Skeletal muscle tissue (tissue), 3 donors: ENCODE measurements at regions not wholly inside any gene's neighbourhood (a gene's known extent, or its start where the extent isn't known, plus 50 kb on each side); places are given as distances from the start of the nearest gene placed in this dataset.

Experiments used
- H3K27ac ChIP-seq: one replicate; pipeline ENCODE4 v1.7.0; 2013; ENCODE audit warnings: mild to moderate bottlenecking, low read depth, low read length, inconsistent platforms
- H3K27me3 ChIP-seq, 3 donors: one replicate each; pipeline ENCODE4 v1.7.0; 2013; ENCODE audit warnings: low read length in 3 of 3; ENCODE audit not compliant: control insufficient read depth in 3 of 3, insufficient read depth in 3 of 3
- H3K36me3 ChIP-seq, 3 donors: one replicate each; pipeline ENCODE4 v1.7.0; 2013; ENCODE audit warnings: low read length in 3 of 3; ENCODE audit not compliant: control insufficient read depth in 3 of 3, insufficient read depth in 3 of 3
- H3K4me1 ChIP-seq, 3 donors: one replicate each; pipeline ENCODE4 v1.7.0; 2013; ENCODE audit warnings: low read length in 3 of 3, mild to moderate bottlenecking in 3 of 3; ENCODE audit not compliant: control insufficient read depth in 3 of 3, insufficient read depth in 3 of 3
- H3K4me3 ChIP-seq, 3 donors: one replicate each; pipeline ENCODE4 v1.7.0; 2013; ENCODE audit warnings: low read length in 3 of 3
- H3K9ac ChIP-seq, 3 donors: one replicate each; pipeline ENCODE4 v1.7.0; 2013; ENCODE audit warnings: low read length in 3 of 3, mild to moderate bottlenecking in 3 of 3, moderate library complexity in 2 of 3, low read depth in 1 of 3
- H3K9me3 ChIP-seq, 3 donors: one replicate each; pipeline ENCODE4 v1.7.0; 2013; ENCODE audit warnings: low read length in 3 of 3; ENCODE audit not compliant: control insufficient read depth in 3 of 3
- donor health status: Osteomylitis.

DNA sequence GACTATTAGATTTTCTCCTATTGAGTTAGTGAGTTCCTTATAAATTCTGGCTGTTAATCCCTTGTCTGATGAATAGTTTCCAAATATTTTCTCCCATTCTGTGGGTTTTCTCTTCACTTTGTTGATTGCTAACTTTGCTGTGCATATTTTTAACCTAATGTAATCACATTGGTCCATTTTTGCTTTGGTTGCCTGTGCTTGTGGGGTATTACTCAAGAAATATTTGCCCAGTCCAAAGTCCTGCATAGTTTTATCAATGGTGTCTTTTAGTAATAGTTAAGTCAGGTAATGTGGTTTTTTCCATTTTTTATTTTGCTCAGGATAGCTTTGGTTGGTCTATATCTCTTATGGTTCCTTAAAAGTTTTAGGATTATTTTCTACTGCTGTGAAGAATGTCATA lies 490.3 kb downstream of the ARAP2 start:
- H3K4me1 ChIP-seq = no peaks in the 10 kb centered on the region
- H3K27me3 ChIP-seq = no peaks in the 10 kb centered on the region
- no peak overlapping the region for H3K27ac ChIP-seq
- H3K36me3 ChIP-seq = no peaks in the 10 kb centered on the region
- H3K4me3 ChIP-seq = no peak overlapping the region
- no peak overlapping the region for H3K9ac ChIP-seq
- H3K9me3 ChIP-seq = no peaks in the 10 kb centered on the region

DNA sequence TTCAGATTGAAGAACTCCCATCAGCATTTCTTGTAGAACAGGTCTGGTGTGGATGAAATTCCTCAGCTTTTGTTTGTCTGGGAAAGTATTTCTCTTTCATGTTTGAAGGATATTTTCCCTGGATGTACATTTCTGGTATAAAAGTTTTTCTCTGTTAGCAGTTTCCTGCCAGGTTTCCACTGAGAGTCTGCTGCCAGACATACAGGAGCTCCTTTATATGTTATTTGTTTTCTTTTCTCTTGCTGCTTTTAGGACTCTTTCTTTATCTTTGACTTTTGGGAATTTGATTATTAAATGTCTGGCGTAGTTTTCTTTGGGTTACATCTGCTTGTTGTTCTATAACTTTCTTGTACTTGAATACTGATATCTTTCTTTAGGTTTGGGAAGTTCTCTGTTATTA lies 486.5 kb downstream of the ARAP2 start:
- Histone ChIP-seq H3K4me3 (no peak overlapping the region), H3K27ac (no peak overlapping the region), H3K9me3 (no peaks in the 10 kb centered on the region), H3K4me1 (no peaks in the 10 kb centered on the region), H3K36me3 (no peaks in the 10 kb centered on the region), H3K27me3 (no peaks in the 10 kb centered on the region), H3K9ac (no peak overlapping the region)

DNA sequence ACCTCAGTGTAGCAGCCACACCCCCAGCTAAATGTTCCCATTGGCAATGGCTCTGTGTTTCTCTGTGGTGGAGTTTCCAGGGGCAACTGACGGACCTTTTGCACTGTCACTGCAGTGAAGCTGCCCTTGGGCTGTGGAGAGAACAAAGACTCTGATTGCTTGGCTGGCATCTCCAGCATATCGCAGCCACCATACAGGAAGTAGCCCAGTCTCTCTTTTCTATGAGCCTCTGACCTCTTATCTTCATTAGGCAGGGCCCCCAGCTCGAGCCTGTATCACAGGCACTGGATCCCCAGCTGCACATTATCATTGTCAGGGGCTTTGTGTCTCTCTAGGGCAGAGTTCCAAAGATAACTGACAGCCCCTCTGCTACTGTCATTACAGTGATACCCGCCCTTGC lies 483.5 kb downstream of the ARAP2 start:
- no peak overlapping the region for H3K9ac ChIP-seq
- no peaks in the 10 kb centered on the region for H3K36me3 ChIP-seq
- H3K9me3 ChIP-seq = no peaks in the 10 kb centered on the region
- no peaks in the 10 kb centered on the region for H3K27me3 ChIP-seq
- H3K27ac ChIP-seq = no peak overlapping the region
- H3K4me3 ChIP-seq = no peak overlapping the region
- H3K4me1 ChIP-seq = no peaks in the 10 kb centered on the region

DNA sequence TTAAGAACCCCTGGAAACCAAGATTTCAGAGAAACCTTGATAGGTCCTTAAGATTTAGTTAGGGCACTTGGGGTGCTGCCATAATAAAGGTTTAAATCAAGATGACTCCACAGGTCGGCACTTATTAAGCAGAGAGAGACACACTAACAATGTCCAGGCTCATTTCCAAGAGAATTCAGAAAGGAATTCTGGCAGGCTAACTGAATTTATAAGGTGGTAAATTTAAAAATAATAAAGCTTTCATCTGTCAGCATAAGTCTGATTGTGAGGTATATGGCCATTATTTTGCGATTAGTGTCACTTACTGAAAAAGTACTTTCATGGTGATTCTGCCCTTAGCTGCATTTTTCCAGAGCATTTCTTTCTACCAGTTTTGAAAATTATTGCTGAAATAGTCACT lies 472.7 kb downstream of the ARAP2 start:
- Histone ChIP-seq H3K27me3 (no peaks in the 10 kb centered on the region), H3K4me3 (no peak overlapping the region), H3K36me3 (no peaks in the 10 kb centered on the region), H3K27ac (no peak overlapping the region), H3K9me3 (no peaks in the 10 kb centered on the region), H3K4me1 (no peaks in the 10 kb centered on the region), H3K9ac (no peak overlapping the region)

DNA sequence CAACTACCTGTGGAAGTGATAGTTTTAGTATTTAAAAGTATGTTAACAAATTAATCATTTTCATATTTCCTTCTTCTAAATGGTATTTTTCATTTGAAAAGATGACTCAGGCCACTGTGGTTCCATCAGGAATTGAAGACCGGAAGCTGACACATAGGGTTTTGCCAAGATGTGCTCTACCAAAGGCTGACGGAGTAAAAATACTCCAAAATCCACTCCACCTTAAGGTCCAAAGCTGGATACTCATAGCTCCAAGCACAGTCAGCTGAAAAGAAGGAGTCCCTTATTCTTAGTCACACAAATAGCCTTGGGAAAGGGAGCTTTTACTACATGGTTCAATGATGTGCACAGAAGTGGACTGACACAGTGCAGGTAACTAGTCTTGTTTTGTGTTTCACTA lies 472.0 kb downstream of the ARAP2 start:
- H3K4me1 ChIP-seq = no peaks in the 10 kb centered on the region
- H3K27ac ChIP-seq = no peak overlapping the region
- H3K9me3 ChIP-seq = no peaks in the 10 kb centered on the region
- H3K36me3 ChIP-seq = no peaks in the 10 kb centered on the region
- H3K9ac ChIP-seq = no peak overlapping the region
- H3K4me3 ChIP-seq = no peak overlapping the region
- H3K27me3 ChIP-seq = no peaks in the 10 kb centered on the region

DNA sequence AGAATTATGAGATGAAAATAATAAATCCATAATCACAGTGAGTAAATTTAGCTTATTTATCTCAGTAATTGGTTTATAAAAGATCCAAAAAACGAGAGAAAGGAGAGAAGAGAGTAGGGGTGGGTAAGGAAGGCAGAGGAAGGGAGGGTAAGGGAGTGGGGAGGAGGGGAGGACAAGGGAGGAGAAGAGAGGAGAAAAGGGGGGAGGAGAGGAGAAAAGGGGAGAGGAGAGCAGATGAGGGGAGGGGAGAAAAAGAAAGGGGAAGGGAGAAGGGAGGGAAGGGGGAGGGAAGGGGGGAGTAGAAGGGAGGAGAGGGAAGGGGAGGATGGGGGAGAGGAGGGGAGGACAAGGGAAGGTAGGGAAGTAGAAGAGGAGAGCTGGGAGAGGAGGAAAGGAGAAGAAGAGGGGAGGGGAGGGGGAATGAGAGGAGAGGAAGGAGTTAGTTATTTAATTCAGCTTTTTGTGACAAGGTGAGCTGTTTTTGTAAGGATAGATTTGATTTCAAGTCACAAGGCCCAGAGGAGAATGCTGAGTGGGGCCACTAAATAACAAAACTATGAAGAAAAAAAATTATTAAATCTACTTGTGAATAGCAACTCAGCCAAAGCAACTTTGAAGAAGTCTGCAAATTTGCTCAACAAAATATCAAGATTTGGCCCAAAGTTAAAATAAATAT lies 454.3 kb downstream of the ARAP2 start:
- no peak overlapping the region for H3K4me3 ChIP-seq
- no peak overlapping the region for H3K27ac ChIP-seq
- no peaks in the 10 kb centered on the region for H3K4me1 ChIP-seq
- no peaks in the 10 kb centered on the region for H3K27me3 ChIP-seq
- H3K9ac ChIP-seq = no peak overlapping the region
- no peaks in the 10 kb centered on the region for H3K36me3 ChIP-seq
- H3K9me3 ChIP-seq = no peaks in the 10 kb centered on the region

DNA sequence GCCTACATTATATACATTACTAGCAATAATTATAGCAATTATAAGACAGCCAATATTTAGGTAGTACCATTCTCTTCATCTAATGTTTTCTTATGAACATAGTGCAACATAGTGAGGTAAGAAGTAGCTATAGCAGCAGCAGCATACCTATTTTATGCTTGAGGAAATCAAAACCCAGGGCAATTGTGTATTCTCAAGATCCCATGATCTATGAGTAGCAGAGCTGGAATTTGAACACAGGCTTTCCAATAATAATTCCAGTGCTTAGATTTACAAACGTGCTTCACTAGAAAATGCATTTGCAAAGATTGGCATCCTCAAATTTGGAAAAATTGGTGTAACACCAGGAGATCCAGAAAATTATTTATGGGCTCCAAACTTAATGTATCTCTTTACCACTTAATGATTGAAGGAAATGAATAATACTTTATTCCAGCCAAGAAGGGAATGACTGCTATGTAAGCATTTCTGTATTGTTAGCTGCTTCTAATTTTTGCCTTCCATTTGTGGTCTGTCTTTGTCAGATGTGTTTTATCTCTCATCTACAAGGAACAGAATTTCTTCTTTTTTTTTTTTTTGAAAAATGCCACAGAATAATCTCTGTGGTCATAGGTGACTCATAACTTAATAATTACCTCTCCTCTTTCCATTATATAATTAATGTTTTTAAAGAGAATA lies 451.1 kb downstream of the ARAP2 start:
- Histone ChIP-seq H3K4me1 (no peaks in the 10 kb centered on the region), H3K9me3 (no peaks in the 10 kb centered on the region), H3K27me3 (no peaks in the 10 kb centered on the region), H3K9ac (no peak overlapping the region), H3K27ac (no peak overlapping the region), H3K36me3 (no peaks in the 10 kb centered on the region), H3K4me3 (no peak overlapping the region)

DNA sequence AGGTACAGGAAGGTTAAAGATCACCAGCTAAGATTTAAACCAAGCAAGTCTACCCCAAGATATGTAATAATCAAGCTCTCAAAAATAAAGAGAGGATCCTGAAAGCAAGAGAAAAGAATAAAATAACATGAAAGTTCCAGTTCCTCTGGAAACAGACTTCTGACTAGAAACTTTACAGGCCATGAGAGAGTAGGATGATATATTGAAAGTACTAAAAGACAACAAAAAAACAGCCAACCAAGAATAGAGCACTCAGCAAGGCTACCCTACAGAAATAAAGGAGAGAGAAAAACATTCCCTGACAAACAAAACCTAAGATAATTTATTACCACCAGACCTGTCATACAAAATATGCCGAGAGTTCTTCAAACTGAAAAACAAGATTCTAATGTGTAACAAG lies 450.5 kb downstream of the ARAP2 start:
- Histone ChIP-seq H3K4me1 (no peaks in the 10 kb centered on the region), H3K9me3 (no peaks in the 10 kb centered on the region), H3K27me3 (no peaks in the 10 kb centered on the region), H3K4me3 (no peak overlapping the region), H3K36me3 (no peaks in the 10 kb centered on the region), H3K9ac (no peak overlapping the region), H3K27ac (no peak overlapping the region)

DNA sequence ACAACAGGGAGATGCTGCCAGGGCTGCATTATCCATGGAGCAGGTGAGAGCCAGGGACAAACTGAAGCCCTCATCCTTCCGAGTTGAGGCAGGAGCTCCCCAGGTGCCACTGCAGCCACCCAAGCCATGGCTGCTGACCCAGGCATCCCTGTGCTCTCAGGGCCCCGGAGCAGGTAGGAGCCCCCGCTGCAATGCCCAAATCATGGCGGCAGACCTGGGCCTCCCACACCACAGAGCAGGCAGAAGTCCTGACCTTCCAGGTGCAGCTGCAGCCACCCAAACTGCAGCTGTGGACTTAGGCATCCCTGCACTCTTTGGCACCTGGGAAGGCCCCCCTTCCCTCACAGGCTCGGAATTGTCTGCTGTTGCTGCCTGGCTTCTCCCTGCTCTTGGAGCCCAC lies 443.6 kb downstream of the ARAP2 start:
- no peaks in the 10 kb centered on the region for H3K27me3 ChIP-seq
- H3K27ac ChIP-seq = no peak overlapping the region
- H3K36me3 ChIP-seq = no peaks in the 10 kb centered on the region
- no peaks in the 10 kb centered on the region for H3K4me1 ChIP-seq
- no peak overlapping the region for H3K9ac ChIP-seq
- H3K4me3 ChIP-seq = no peak overlapping the region
- H3K9me3 ChIP-seq = peaks cover 0 to 3% (median 0%) of the 10 kb centered on the region in 3 donors

DNA sequence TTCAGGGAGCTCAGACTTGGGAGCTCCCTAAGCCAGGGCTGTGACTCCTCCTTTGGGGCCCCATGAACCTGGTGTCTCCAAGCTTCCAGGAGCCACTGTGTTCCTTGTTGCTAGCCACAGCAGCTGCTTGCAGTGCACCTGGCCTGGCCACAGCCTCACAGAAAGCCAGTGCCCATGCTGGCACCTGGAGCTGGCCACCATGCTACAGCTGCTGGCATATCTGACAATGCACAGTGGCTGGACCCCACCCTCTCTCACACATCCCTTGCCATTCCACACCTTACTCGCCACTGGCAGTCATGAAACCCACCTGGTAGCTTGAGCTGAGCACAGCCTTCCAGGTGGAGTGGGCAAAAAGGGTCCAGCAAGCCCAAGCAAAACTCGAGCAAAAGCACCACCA lies 441.7 kb downstream of the ARAP2 start:
- Histone ChIP-seq H3K4me1 (no peaks in the 10 kb centered on the region), H3K27ac (no peak overlapping the region), H3K36me3 (no peaks in the 10 kb centered on the region), H3K9me3 (peaks cover 0 to 3% (median 0%) of the 10 kb centered on the region in 3 donors), H3K4me3 (no peak overlapping the region), H3K9ac (no peak overlapping the region), H3K27me3 (no peaks in the 10 kb centered on the region)
